GM12873 (cell line): ENCODE measurements at regions not wholly inside any gene's neighbourhood (a gene's known extent, or its start where the extent isn't known, plus 50 kb on each side); places are given as distances from the start of the nearest gene placed in this dataset.

Experiments used
- TF ChIP-seq, protein P1 (sequence below): IDR thresholded peaks from 2 replicates; pipeline ENCODE4 v1.5.1; 2012; ENCODE audit warnings: low read depth, mild to moderate bottlenecking, moderate library complexity, low read length, control low read depth; ENCODE audit not compliant: insufficient read depth; ENCODE audit errors: missing control alignments

- TF ChIP-seq, protein P1, sequence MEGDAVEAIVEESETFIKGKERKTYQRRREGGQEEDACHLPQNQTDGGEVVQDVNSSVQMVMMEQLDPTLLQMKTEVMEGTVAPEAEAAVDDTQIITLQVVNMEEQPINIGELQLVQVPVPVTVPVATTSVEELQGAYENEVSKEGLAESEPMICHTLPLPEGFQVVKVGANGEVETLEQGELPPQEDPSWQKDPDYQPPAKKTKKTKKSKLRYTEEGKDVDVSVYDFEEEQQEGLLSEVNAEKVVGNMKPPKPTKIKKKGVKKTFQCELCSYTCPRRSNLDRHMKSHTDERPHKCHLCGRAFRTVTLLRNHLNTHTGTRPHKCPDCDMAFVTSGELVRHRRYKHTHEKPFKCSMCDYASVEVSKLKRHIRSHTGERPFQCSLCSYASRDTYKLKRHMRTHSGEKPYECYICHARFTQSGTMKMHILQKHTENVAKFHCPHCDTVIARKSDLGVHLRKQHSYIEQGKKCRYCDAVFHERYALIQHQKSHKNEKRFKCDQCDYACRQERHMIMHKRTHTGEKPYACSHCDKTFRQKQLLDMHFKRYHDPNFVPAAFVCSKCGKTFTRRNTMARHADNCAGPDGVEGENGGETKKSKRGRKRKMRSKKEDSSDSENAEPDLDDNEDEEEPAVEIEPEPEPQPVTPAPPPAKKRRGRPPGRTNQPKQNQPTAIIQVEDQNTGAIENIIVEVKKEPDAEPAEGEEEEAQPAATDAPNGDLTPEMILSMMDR: no peak
Observed at GRCh38 chr2:182509216-182509615, 82.4 kb upstream of the PDE1A start.

- TF ChIP-seq, protein P1: no peak
Observed at GRCh38 chr2:182521453-182522404, 94.9 kb upstream of the PDE1A start.

GRCh38 chr2:182522405-182522896 lies 95.6 kb upstream of the PDE1A start:
- TF ChIP-seq, protein P1: no peak

- TF ChIP-seq, protein P1: no peak
Observed at GRCh38 chr2:182522972-182523473, 96.2 kb upstream of the PDE1A start.

GRCh38 chr2:182530636-182531035 lies 103.8 kb upstream of the PDE1A start:
- TF ChIP-seq, protein P1: no peak

GRCh38 chr2:182540252-182540651 lies 113.4 kb upstream of the PDE1A start:
- TF ChIP-seq, protein P1: no peak

GRCh38 chr2:182541268-182541667 lies 114.4 kb upstream of the PDE1A start:
- TF ChIP-seq, protein P1: no peak
